ENCODE measurements at regions not wholly inside any gene's neighbourhood (a gene's known extent, or its start where the extent isn't known, plus 50 kb on each side); places are given as distances from the start of the nearest gene placed in this dataset.

GRCh38 chr2:51201295-51201694 is 169.4 kb upstream of the NRXN1 start:
- Mint-ChIP-seq H3K36me3 (ENCODE audit: insufficient read depth, unreplicated experiment) (no peaks in the 10 kb centered on the region), H3K27me3 (ENCODE audit: insufficient read depth, unreplicated experiment) (no peaks in the 10 kb centered on the region), H3K4me3 (ENCODE audit: unreplicated experiment) (no peak overlapping the region), H3K27ac (ENCODE audit: low read depth, unreplicated experiment) (no peak overlapping the region), H3K4me1 (ENCODE audit: insufficient read depth, unreplicated experiment) (no peaks in the 10 kb centered on the region), H3K9me3 (ENCODE audit: unreplicated experiment) (no peaks in the 10 kb centered on the region)
- POLR2A ChIA-PET: no interaction called here
- intact Hi-C loops (cut with micrococcal nuclease): no loop called here
- CTCF ChIA-PET: interaction anchor here (0.7 kb wide), 1 partner anchor 1576 kb away, joined by 3 read pairs; no protein-coding TSS in a partner anchor
- DNase-seq (ENCODE audit: unreplicated experiment): no peak
- TF ChIP-seq CTCF (IDR thresholded peaks at IDR 0.05; ENCODE audit: unreplicated experiment): no peak
- no TSS peak for BruUV-seq (replicated peaks)

- Mint-ChIP-seq H3K27ac (ENCODE audit: low read depth, unreplicated experiment) (no peak overlapping the region), H3K4me1 (ENCODE audit: insufficient read depth, unreplicated experiment) (no peaks in the 10 kb centered on the region), H3K9me3 (ENCODE audit: unreplicated experiment) (peaks cover 16% of the 10 kb centered on the region), H3K27me3 (ENCODE audit: insufficient read depth, unreplicated experiment) (no peaks in the 10 kb centered on the region), H3K36me3 (ENCODE audit: insufficient read depth, unreplicated experiment) (no peaks in the 10 kb centered on the region), H3K4me3 (ENCODE audit: unreplicated experiment) (no peak overlapping the region)
- TF ChIP-seq CTCF (IDR thresholded peaks at IDR 0.05; ENCODE audit: unreplicated experiment): no peak
- ChIA-PET POLR2A (no interaction called here), CTCF (no interaction called here)
- intact Hi-C loops (cut with micrococcal nuclease): no loop called here
- DNase-seq (ENCODE audit: unreplicated experiment): no peak
- BruUV-seq (replicated peaks): no TSS peak
Observed at GRCh38 chr2:51194656-51195055, 162.7 kb upstream of the NRXN1 start.

- H3K36me3 Mint-ChIP-seq (ENCODE audit: insufficient read depth, unreplicated experiment): no peaks in the 10 kb centered on the region
- no peak overlapping the region for H3K27ac Mint-ChIP-seq (ENCODE audit: low read depth, unreplicated experiment)
- CTCF ChIA-PET: interaction anchor here (0.7 kb wide), 1 partner anchor 678 kb away, joined by 3 read pairs; no protein-coding TSS in a partner anchor
- POLR2A ChIA-PET: no interaction called here
- BruUV-seq (replicated peaks): no TSS peak
- H3K9me3 Mint-ChIP-seq (ENCODE audit: unreplicated experiment): no peaks in the 10 kb centered on the region
- no peak for TF ChIP-seq CTCF (IDR thresholded peaks at IDR 0.05; ENCODE audit: unreplicated experiment)
- intact Hi-C loops (cut with micrococcal nuclease): no loop called here
- H3K4me1 Mint-ChIP-seq (ENCODE audit: insufficient read depth, unreplicated experiment): peaks cover 5% of the 10 kb centered on the region
- no peaks in the 10 kb centered on the region for H3K27me3 Mint-ChIP-seq (ENCODE audit: insufficient read depth, unreplicated experiment)
- H3K4me3 Mint-ChIP-seq (ENCODE audit: unreplicated experiment): no peak overlapping the region
- no peak for DNase-seq (ENCODE audit: unreplicated experiment)
Observed at GRCh38 chr2:51170273-51170672, 138.3 kb upstream of the NRXN1 start.

- Mint-ChIP-seq H3K9me3 (ENCODE audit: unreplicated experiment) (no peaks in the 10 kb centered on the region), H3K36me3 (ENCODE audit: insufficient read depth, unreplicated experiment) (no peaks in the 10 kb centered on the region), H3K27me3 (ENCODE audit: insufficient read depth, unreplicated experiment) (no peaks in the 10 kb centered on the region), H3K27ac (ENCODE audit: low read depth, unreplicated experiment) (no peak overlapping the region), H3K4me3 (ENCODE audit: unreplicated experiment) (no peak overlapping the region), H3K4me1 (ENCODE audit: insufficient read depth, unreplicated experiment) (peaks cover 5% of the 10 kb centered on the region)
- no TSS peak for BruUV-seq (replicated peaks)
- intact Hi-C loops (cut with micrococcal nuclease): no loop called here
- DNase-seq (ENCODE audit: unreplicated experiment): no peak
- no peak for TF ChIP-seq CTCF (IDR thresholded peaks at IDR 0.05; ENCODE audit: unreplicated experiment)
- ChIA-PET CTCF (interaction anchor here (0.5 to 1.0 kb wide), 2 partner anchors 14 to 420 kb away, joined by 3 read pairs; no protein-coding TSS in a partner anchor), POLR2A (no interaction called here)
Observed at GRCh38 chr2:51165534-51166260, 133.8 kb upstream of the NRXN1 start.
